Adrenal gland (tissue), 9 donors: ENCODE measurements at regions not wholly inside any gene's neighbourhood (a gene's known extent, or its start where the extent isn't known, plus 50 kb on each side); places are given as distances from the start of the nearest gene placed in this dataset.
A peak's percentile ranks its signal among the peaks of the same experiment; 100 is the strongest.

ENCODE experiments used
- DNase-seq, 7 donors: peaks; one replicate each; pipeline ENCODE4 v3.0.0-alpha.2; 2019 to 2020
- H3K27ac ChIP-seq, 5 donors: fragments of 200-600 bp; sonication (generic) in 4 of 5; 1 replicate in 3 of 5; 2 replicates in 2 of 5; pipeline versions ENCODE4 v1.5.1 to v1.8.0; 2016 to 2020; ENCODE audit warnings: mild to moderate bottlenecking in 1 of 5
- H3K27me3 ChIP-seq: fragments of 200-600 bp; 2 replicates; pipeline ENCODE4 v1.8.0; 2021
- H3K36me3 ChIP-seq, 2 donors: fragments of 200-600 bp; replicated peaks in 1 of 2; 1 replicate in 1 of 2; 2 replicates in 1 of 2; pipeline versions ENCODE4 v1.5.1 to v1.8.0; 2018 to 2022
- H3K4me1 ChIP-seq, 2 donors: fragments of 200-600 bp; replicated peaks in 1 of 2; 1 replicate in 1 of 2; 2 replicates in 1 of 2; pipeline versions ENCODE4 v1.5.1 to v1.8.0; 2018 to 2021
- H3K4me3 ChIP-seq, 4 donors: fragments of 200-600 bp; sonication (generic) in 3 of 4; one replicate each; pipeline ENCODE4 v1.5.1; 2016 to 2018
- H3K9me3 ChIP-seq, 3 donors: fragments of 200-600 bp; sonication (generic) in 1 of 3; replicated peaks in 1 of 3; 1 replicate in 2 of 3; 2 replicates in 1 of 3; pipeline versions ENCODE4 v1.5.1 to v1.8.0; 2016 to 2021
- CTCF ChIP-seq, 6 experiments: fragments of 450-650 bp in 4 of 6; fragments of 200-600 bp in 2 of 6; sonication (generic) in 1 of 6; IDR thresholded peaks; 1 replicate in 5 of 6; 2 replicates in 1 of 6; pipeline versions ENCODE4 v1.5.1 to v1.8.0; 2016 to 2021; ENCODE audit warnings: antibody characterized with exemption in 6 of 6, mild to moderate bottlenecking in 2 of 6, moderate library complexity in 1 of 6
- POLR2A ChIP-seq, 2 donors: fragments of 450-650 bp; IDR thresholded peaks; one replicate each; pipeline ENCODE4 v1.6.1; 2017; ENCODE audit warnings: antibody characterized with exemption in 2 of 2, mild to moderate bottlenecking in 2 of 2, moderate library complexity in 1 of 2
- WGBS, 4 donors: extraction: QIAGEN DNeasy Blood & Tissue Kit in 2 of 4; methylation state at CpG; one replicate each; pipeline versions ENCODE4 v1.1.5 to v1.1.7; 2013 to 2017; 5-methylcytosine and 5-hydroxymethylcytosine counted together
- intact Hi-C, 2 donors: fragments of 100-400 bp; cut with DNase I; formaldehyde crosslinking; loops; one replicate each; pipeline versions ENCODE4 v1.14.1 to v1.15.0; 2022 to 2023
- donor health status: healthy with polysubstance abuse.
- donor health status: Bipolar disorder and iron deficiency.
- donor health status: DM: yes; HTN: yes; CAD: no.
- donor health status: DM: no; HTN: no; CAD: no.
- donor health status: DM: no; HTN: no; CAD: no.

- intact Hi-C loops = no loop called here
- WGBS, 4 donors = 63 to 85% (median 74%) methylated on average over 2 of the region's 2 CpGs
- H3K4me1 ChIP-seq = no peaks in the 10 kb centered on the region
- no peak overlapping the region for H3K4me3 ChIP-seq
- DNase-seq = no peak
- no peaks in the 10 kb centered on the region for H3K9me3 ChIP-seq
- no peak overlapping the region for H3K27ac ChIP-seq
- H3K36me3 ChIP-seq = no peaks in the 10 kb centered on the region
- TF ChIP-seq POLR2A (IDR thresholded peaks at IDR 0.05) (no peak), CTCF (IDR thresholded peaks at IDR 0.05) (no peak)
- no peaks in the 10 kb centered on the region for H3K27me3 ChIP-seq
These were observed 104.0 kb downstream of the QRSL1 start for GRCh38 chr6:106733386-106733785.

GRCh38 chr6:106732376-106732940, 103.1 kb downstream of the QRSL1 start:
- WGBS, 4 donors = 82 to 88% (median 85%) methylated on average over 7 of the region's 7 CpGs
- TF ChIP-seq POLR2A (IDR thresholded peaks at IDR 0.05) (no peak), CTCF (IDR thresholded peaks at IDR 0.05) (no peak)
- Histone ChIP-seq H3K4me3 (no peak overlapping the region), H3K9me3 (no peaks in the 10 kb centered on the region), H3K36me3 (no peaks in the 10 kb centered on the region), H3K27me3 (no peaks in the 10 kb centered on the region), H3K4me1 (no peaks in the 10 kb centered on the region), H3K27ac (no peak overlapping the region)
- no peak for DNase-seq
- intact Hi-C loops = no loop called here

- H3K9me3 ChIP-seq = no peaks in the 10 kb centered on the region
- no peaks in the 10 kb centered on the region for H3K36me3 ChIP-seq
- TF ChIP-seq POLR2A (IDR thresholded peaks at IDR 0.05) (no peak), CTCF (IDR thresholded peaks at IDR 0.05) (no peak)
- H3K27ac ChIP-seq = no peak overlapping the region
- no peak overlapping the region for H3K4me3 ChIP-seq
- no peak for DNase-seq
- intact Hi-C loops = no loop called here
- H3K27me3 ChIP-seq = no peaks in the 10 kb centered on the region
- 96 to 100% (median 98%) methylated on average over 1 of the region's 1 CpG for WGBS, 4 donors
- H3K4me1 ChIP-seq = no peaks in the 10 kb centered on the region
These were observed 102.4 kb downstream of the QRSL1 start for GRCh38 chr6:106731843-106732160.

GRCh38 chr6:106731144-106731842, 101.9 kb downstream of the QRSL1 start:
- 64 to 76% (median 68%) methylated on average over 6 of the region's 6 CpGs for WGBS, 4 donors
- intact Hi-C loops = no loop called here

More at GRCh38 chr6:106731144-106731842, 101.9 kb downstream of the QRSL1 start:
- peak in 2 of 7 donors; percentile 2 to 24 for DNase-seq
- Histone ChIP-seq H3K27ac (no peak overlapping the region), H3K36me3 (no peaks in the 10 kb centered on the region), H3K27me3 (no peaks in the 10 kb centered on the region), H3K4me3 (no peak overlapping the region), H3K4me1 (no peaks in the 10 kb centered on the region), H3K9me3 (no peaks in the 10 kb centered on the region)
- no peak for TF ChIP-seq POLR2A (IDR thresholded peaks at IDR 0.05)
- TF ChIP-seq CTCF (IDR thresholded peaks at IDR 0.05) = no peak
